ENCODE measurements at regions not wholly inside any gene's neighbourhood (a gene's known extent, or its start where the extent isn't known, plus 50 kb on each side); places are given as distances from the start of the nearest gene placed in this dataset.

- no peak for ATAC-seq
- H3K27ac Mint-ChIP-seq, result no peak overlapping the region
- DNase-seq (ENCODE audit: low spot score in 2 of 2), result no peak
- peaks cover 0 to 16% of the 10 kb centered on the region in 2 donors for H3K36me3 Mint-ChIP-seq
- peaks cover 20 to 39% of the 10 kb centered on the region in 2 donors for H3K9me3 Mint-ChIP-seq
Measured at GRCh38 chr16:64762211-64762610, 359.7 kb downstream of the CDH11 start.

- ATAC-seq (no peak), DNase-seq (ENCODE audit: low spot score in 2 of 2) (no peak)
- H3K27ac Mint-ChIP-seq, result no peak overlapping the region
- H3K9me3 Mint-ChIP-seq, result peaks cover 15 to 19% of the 10 kb centered on the region in 2 donors
- peaks cover 0 to 9% of the 10 kb centered on the region in 2 donors for H3K36me3 Mint-ChIP-seq
Measured at GRCh38 chr16:64754279-64754678, 367.6 kb downstream of the CDH11 start.

- no peak overlapping the region for H3K27ac Mint-ChIP-seq
- peaks cover 15 to 17% of the 10 kb centered on the region in 2 donors for H3K9me3 Mint-ChIP-seq
- H3K36me3 Mint-ChIP-seq, result peaks cover 0 to 9% of the 10 kb centered on the region in 2 donors
- DNase-seq (ENCODE audit: low spot score in 2 of 2) (no peak), ATAC-seq (no peak)
Measured at GRCh38 chr16:64751906-64752305, 370.0 kb downstream of the CDH11 start.

- Mint-ChIP-seq H3K27ac (no peak overlapping the region), H3K36me3 (peaks cover 0 to 4% of the 10 kb centered on the region in 2 donors), H3K9me3 (peaks cover 13 to 19% of the 10 kb centered on the region in 2 donors)
- DNase-seq (ENCODE audit: low spot score in 2 of 2) (no peak), ATAC-seq (no peak)
Measured at GRCh38 chr16:64749346-64749745, 372.5 kb downstream of the CDH11 start.

GRCh38 chr16:64745258-64745930 is 376.5 kb downstream of the CDH11 start:
- H3K9me3 Mint-ChIP-seq, result peaks cover 17 to 21% of the 10 kb centered on the region in 2 donors
- no peak overlapping the region for H3K27ac Mint-ChIP-seq
- ATAC-seq (no peak), DNase-seq (ENCODE audit: low spot score in 2 of 2) (no peak)
- H3K36me3 Mint-ChIP-seq, result no peaks in the 10 kb centered on the region

- no peak for DNase-seq (ENCODE audit: low spot score in 2 of 2)
- Mint-ChIP-seq H3K9me3 (peaks cover 17 to 19% of the 10 kb centered on the region in 2 donors), H3K36me3 (peaks cover 0 to 4% of the 10 kb centered on the region in 2 donors), H3K27ac (no peak overlapping the region)
- ATAC-seq, result no peak
Measured at GRCh38 chr16:64742455-64743223, 379.2 kb downstream of the CDH11 start.

- DNase-seq (ENCODE audit: low spot score in 2 of 2), result no peak
- Mint-ChIP-seq H3K27ac (no peak overlapping the region), H3K9me3 (peaks cover 19 to 22% of the 10 kb centered on the region in 2 donors), H3K36me3 (peaks cover 0 to 4% of the 10 kb centered on the region in 2 donors)
- ATAC-seq, result no peak
Measured at GRCh38 chr16:64740261-64740660, 381.6 kb downstream of the CDH11 start.

- ATAC-seq, result no peak
Measured at GRCh38 chr16:64738321-64738960, 383.4 kb downstream of the CDH11 start.

GRCh38 chr16:64736857-64737256 is 385.0 kb downstream of the CDH11 start:
- no peak for DNase-seq (ENCODE audit: low spot score in 2 of 2)
- ATAC-seq, result no peak
- Mint-ChIP-seq H3K36me3 (peaks cover 0 to 4% of the 10 kb centered on the region in 2 donors), H3K9me3 (peaks cover 22 to 23% of the 10 kb centered on the region in 2 donors), H3K27ac (no peak overlapping the region)

More at GRCh38 chr16:64738321-64738960, 383.4 kb downstream of the CDH11 start:
- DNase-seq (ENCODE audit: low spot score in 2 of 2), result no peak
- Mint-ChIP-seq H3K36me3 (peaks cover 0 to 4% of the 10 kb centered on the region in 2 donors), H3K27ac (no peak overlapping the region), H3K9me3 (peaks cover 20 to 22% of the 10 kb centered on the region in 2 donors)

- DNase-seq (ENCODE audit: low spot score in 2 of 2) (no peak), ATAC-seq (no peak)
- no peaks in the 10 kb centered on the region for H3K36me3 Mint-ChIP-seq
- peaks cover 10 to 15% of the 10 kb centered on the region in 2 donors for H3K9me3 Mint-ChIP-seq
- H3K27ac Mint-ChIP-seq, result no peak overlapping the region
Measured at GRCh38 chr16:64731891-64732290, 390.0 kb downstream of the CDH11 start.

- Mint-ChIP-seq H3K9me3 (peaks cover 12% of the 10 kb centered on the region in 2 donors), H3K27ac (no peak overlapping the region), H3K36me3 (no peaks in the 10 kb centered on the region)
- no peak for ATAC-seq
- DNase-seq (ENCODE audit: low spot score in 2 of 2), result no peak
Measured at GRCh38 chr16:64730261-64730660, 391.6 kb downstream of the CDH11 start.

GRCh38 chr16:64724339-64724738 is 397.5 kb downstream of the CDH11 start:
- DNase-seq (ENCODE audit: low spot score in 2 of 2) (no peak), ATAC-seq (no peak)

GRCh38 chr16:64718486-64718885 is 403.4 kb downstream of the CDH11 start:
- peaks cover 13 to 15% of the 10 kb centered on the region in 2 donors for H3K9me3 Mint-ChIP-seq
- DNase-seq (ENCODE audit: low spot score in 2 of 2), result no peak
- no peak for ATAC-seq
- H3K27ac Mint-ChIP-seq, result no peak overlapping the region
- H3K36me3 Mint-ChIP-seq, result no peaks in the 10 kb centered on the region

More at GRCh38 chr16:64724339-64724738, 397.5 kb downstream of the CDH11 start:
- no peaks in the 10 kb centered on the region for H3K36me3 Mint-ChIP-seq
- no peak overlapping the region for H3K27ac Mint-ChIP-seq
- peaks cover 10 to 17% of the 10 kb centered on the region in 2 donors for H3K9me3 Mint-ChIP-seq

- ATAC-seq (no peak), DNase-seq (ENCODE audit: low spot score in 2 of 2) (no peak)
- no peak overlapping the region for H3K27ac Mint-ChIP-seq
- H3K9me3 Mint-ChIP-seq, result peaks cover 12 to 13% of the 10 kb centered on the region in 2 donors
- no peaks in the 10 kb centered on the region for H3K36me3 Mint-ChIP-seq
Measured at GRCh38 chr16:64717871-64718270, 404.0 kb downstream of the CDH11 start.

- no peaks in the 10 kb centered on the region for H3K36me3 Mint-ChIP-seq
- H3K9me3 Mint-ChIP-seq, result peaks cover 15 to 16% of the 10 kb centered on the region in 2 donors
- ATAC-seq, result no peak
- no peak overlapping the region for H3K27ac Mint-ChIP-seq
- DNase-seq (ENCODE audit: low spot score in 2 of 2), result no peak
Measured at GRCh38 chr16:64715624-64716023, 406.2 kb downstream of the CDH11 start.

- peaks cover 0 to 7% of the 10 kb centered on the region in 2 donors for H3K36me3 Mint-ChIP-seq
- ATAC-seq, result no peak
- H3K9me3 Mint-ChIP-seq, result peaks cover 9 to 17% of the 10 kb centered on the region in 2 donors
- no peak overlapping the region for H3K27ac Mint-ChIP-seq
- DNase-seq (ENCODE audit: low spot score in 2 of 2), result no peak
Measured at GRCh38 chr16:64712026-64712425, 409.8 kb downstream of the CDH11 start.

- H3K9me3 Mint-ChIP-seq, result peaks cover 9 to 17% of the 10 kb centered on the region in 2 donors
- H3K27ac Mint-ChIP-seq, result no peak overlapping the region
- peaks cover 0 to 7% of the 10 kb centered on the region in 2 donors for H3K36me3 Mint-ChIP-seq
- no peak for DNase-seq (ENCODE audit: low spot score in 2 of 2)
- no peak for ATAC-seq
Measured at GRCh38 chr16:64711596-64711995, 410.3 kb downstream of the CDH11 start.
